Endothelial cell of umbilical vein (primary cell): ENCODE measurements at regions not wholly inside any gene's neighbourhood (a gene's known extent, or its start where the extent isn't known, plus 50 kb on each side); places are given as distances from the start of the nearest gene placed in this dataset.

Source experiments
- FOS ChIP-seq: IDR thresholded peaks from 2 replicates; pipeline ENCODE4 v1.6.1; 2011; ENCODE audit warnings: mild to moderate bottlenecking, low read length, moderate library complexity, borderline replicate concordance; ENCODE audit not compliant: insufficient read depth
- POLR2A ChIP-seq: IDR thresholded peaks from 2 replicates; pipeline ENCODE4 v1.6.1; 2012; ENCODE audit warnings: low read depth, mild to moderate bottlenecking, control low read depth, low read length
- TF ChIP-seq, protein P1 (sequence below), 2 donors: IDR thresholded peaks; 1 replicate in 1 of 2; 2 replicates in 1 of 2; pipeline ENCODE4 v1.5.1; 2011; ENCODE audit warnings: low read length in 2 of 2, mild to moderate bottlenecking in 2 of 2, moderate library complexity in 2 of 2, control low read depth in 1 of 2, inconsistent platforms in 1 of 2, low read depth in 1 of 2; ENCODE audit not compliant: insufficient read depth in 1 of 2; ENCODE audit errors: extremely low read depth in 1 of 2

DNA sequence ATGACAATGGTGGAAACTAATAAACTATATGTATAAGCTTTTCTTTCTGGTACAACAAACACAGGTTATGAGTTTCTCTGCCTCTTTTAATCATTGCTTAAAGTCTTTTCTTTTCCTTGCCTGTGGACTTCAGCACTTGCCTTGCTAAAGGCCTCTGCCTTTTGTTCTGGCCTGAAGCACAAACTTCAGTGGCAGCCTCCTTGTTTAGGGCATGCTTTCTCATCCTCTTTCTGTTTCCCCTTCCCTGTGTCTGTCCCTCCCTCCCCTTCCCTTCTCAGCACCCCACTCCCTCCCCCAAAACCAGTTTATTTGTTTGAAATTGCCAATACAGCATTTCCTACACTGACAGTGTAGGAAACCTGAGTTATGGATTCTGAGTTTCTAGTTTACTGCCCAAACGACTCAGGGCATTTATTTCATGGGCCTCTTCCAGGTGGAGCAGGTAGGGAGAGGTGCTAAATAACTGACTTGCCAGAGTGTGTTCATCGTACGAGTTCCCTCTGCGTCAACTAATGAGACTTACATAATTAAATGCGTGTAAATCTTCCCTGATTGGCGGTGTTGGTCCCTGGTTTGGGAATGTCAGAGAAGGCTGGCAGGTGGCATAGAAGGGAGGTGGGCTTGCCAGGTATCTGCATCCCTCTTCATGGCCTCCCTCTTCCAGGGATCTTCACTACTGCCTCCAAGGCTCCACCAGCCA, 311.0 kb downstream of the FBXW7 start:
- TF ChIP-seq, protein P1, sequence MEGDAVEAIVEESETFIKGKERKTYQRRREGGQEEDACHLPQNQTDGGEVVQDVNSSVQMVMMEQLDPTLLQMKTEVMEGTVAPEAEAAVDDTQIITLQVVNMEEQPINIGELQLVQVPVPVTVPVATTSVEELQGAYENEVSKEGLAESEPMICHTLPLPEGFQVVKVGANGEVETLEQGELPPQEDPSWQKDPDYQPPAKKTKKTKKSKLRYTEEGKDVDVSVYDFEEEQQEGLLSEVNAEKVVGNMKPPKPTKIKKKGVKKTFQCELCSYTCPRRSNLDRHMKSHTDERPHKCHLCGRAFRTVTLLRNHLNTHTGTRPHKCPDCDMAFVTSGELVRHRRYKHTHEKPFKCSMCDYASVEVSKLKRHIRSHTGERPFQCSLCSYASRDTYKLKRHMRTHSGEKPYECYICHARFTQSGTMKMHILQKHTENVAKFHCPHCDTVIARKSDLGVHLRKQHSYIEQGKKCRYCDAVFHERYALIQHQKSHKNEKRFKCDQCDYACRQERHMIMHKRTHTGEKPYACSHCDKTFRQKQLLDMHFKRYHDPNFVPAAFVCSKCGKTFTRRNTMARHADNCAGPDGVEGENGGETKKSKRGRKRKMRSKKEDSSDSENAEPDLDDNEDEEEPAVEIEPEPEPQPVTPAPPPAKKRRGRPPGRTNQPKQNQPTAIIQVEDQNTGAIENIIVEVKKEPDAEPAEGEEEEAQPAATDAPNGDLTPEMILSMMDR (IDR thresholded peaks at IDR 0.05; ENCODE audit: extremely low read depth in 1 of 2, insufficient read depth in 1 of 2, low read depth in 1 of 2, low read length in 2 of 2): no peak
- TF ChIP-seq FOS (no peak), POLR2A (no peak)
